Breast epithelium (tissue), 4 donors: ENCODE measurements at regions not wholly inside any gene's neighbourhood (a gene's known extent, or its start where the extent isn't known, plus 50 kb on each side); places are given as distances from the start of the nearest gene placed in this dataset.

Experiments used
- DNase-seq, 2 donors: peaks; one replicate each; pipeline ENCODE4 v3.0.0-alpha.2; 2019; ENCODE audit warnings: low spot score in 2 of 2
- H3K27ac ChIP-seq, 2 donors: fragments of 200-600 bp; sonication (generic) in 1 of 2; one replicate each; pipeline ENCODE4 v1.5.1; 2016 to 2019; ENCODE audit warnings: mild to moderate bottlenecking in 1 of 2
- H3K27me3 ChIP-seq, 2 donors: fragments of 200-600 bp; sonication (generic) in 1 of 2; one replicate each; pipeline versions ENCODE4 v1.5.1 to v1.6.0; 2017 to 2019; ENCODE audit warnings: control low read depth in 1 of 2, mild to moderate bottlenecking in 1 of 2
- H3K36me3 ChIP-seq: fragments of 200-600 bp; one replicate; pipeline ENCODE4 v1.5.1; 2019
- H3K4me1 ChIP-seq, 2 donors: fragments of 200-600 bp; sonication (generic); one replicate each; pipeline ENCODE4 v1.5.1; 2016 to 2019; ENCODE audit warnings: control low read depth in 1 of 2
- H3K4me3 ChIP-seq, 3 donors: fragments of 200-600 bp; sonication (generic); 1 replicate in 2 of 3; 2 replicates in 1 of 3; pipeline ENCODE4 v1.5.1; 2016 to 2019; ENCODE audit warnings: mild to moderate bottlenecking in 3 of 3, moderate library complexity in 2 of 3
- H3K9me3 ChIP-seq, 2 donors: fragments of 200-600 bp; sonication (generic) in 1 of 2; one replicate each; pipeline ENCODE4 v1.5.1; 2016 to 2019; ENCODE audit warnings: control low read depth in 1 of 2
- POLR2A ChIP-seq: fragments of 450-650 bp; IDR thresholded peaks from one replicate; pipeline ENCODE4 v1.6.1; 2016; ENCODE audit warnings: antibody characterized with exemption, mild to moderate bottlenecking, moderate library complexity
- POLR2AphosphoS5 ChIP-seq, 3 donors: sonication (generic); formaldehyde crosslinking; IDR thresholded peaks; one replicate each; pipeline ENCODE4 v1.6.1; 2017; ENCODE audit warnings: antibody characterized with exemption in 3 of 3
- intact Hi-C: fragments of 100-400 bp; cut with DNase I; formaldehyde crosslinking; loops from one replicate; pipeline ENCODE4 v1.15.1; 2023; ENCODE audit warnings: low total_unique reads
- TF ChIP-seq, protein P1 (sequence below), 3 donors: fragments of 450-650 bp; IDR thresholded peaks; one replicate each; pipeline ENCODE4 v1.5.1; 2016 to 2017; ENCODE audit warnings: antibody characterized with exemption in 3 of 3, mild to moderate bottlenecking in 3 of 3, moderate library complexity in 3 of 3

DNA sequence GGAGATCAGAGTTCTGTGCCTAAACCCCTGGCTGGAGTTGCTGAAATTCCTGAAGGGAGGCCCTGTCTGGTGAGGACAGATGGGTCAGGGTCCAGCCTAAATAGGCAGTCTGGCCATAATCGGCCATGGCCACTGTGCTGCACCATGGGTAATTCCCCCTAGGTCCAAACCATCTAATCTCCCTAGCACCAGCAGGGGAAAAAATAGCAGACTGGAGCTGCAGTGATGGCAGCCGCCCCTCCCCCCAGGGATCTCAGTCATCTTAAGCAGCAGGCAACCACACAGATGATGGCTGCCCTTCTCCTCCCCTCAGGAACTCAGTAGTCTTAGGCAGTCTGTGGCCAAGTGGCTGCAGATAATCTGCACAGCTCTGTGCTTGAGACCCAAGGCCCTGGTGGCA lies 68.4 kb upstream of the CD96 start:
- no peaks in the 10 kb centered on the region for H3K36me3 ChIP-seq
- H3K4me1 ChIP-seq = no peaks in the 10 kb centered on the region
- no peak for DNase-seq
- no peak overlapping the region for H3K27ac ChIP-seq
- H3K27me3 ChIP-seq = no peaks in the 10 kb centered on the region
- H3K9me3 ChIP-seq = no peaks in the 10 kb centered on the region
- no peak for TF ChIP-seq POLR2A
- TF ChIP-seq, protein P1, sequence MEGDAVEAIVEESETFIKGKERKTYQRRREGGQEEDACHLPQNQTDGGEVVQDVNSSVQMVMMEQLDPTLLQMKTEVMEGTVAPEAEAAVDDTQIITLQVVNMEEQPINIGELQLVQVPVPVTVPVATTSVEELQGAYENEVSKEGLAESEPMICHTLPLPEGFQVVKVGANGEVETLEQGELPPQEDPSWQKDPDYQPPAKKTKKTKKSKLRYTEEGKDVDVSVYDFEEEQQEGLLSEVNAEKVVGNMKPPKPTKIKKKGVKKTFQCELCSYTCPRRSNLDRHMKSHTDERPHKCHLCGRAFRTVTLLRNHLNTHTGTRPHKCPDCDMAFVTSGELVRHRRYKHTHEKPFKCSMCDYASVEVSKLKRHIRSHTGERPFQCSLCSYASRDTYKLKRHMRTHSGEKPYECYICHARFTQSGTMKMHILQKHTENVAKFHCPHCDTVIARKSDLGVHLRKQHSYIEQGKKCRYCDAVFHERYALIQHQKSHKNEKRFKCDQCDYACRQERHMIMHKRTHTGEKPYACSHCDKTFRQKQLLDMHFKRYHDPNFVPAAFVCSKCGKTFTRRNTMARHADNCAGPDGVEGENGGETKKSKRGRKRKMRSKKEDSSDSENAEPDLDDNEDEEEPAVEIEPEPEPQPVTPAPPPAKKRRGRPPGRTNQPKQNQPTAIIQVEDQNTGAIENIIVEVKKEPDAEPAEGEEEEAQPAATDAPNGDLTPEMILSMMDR (IDR thresholded peaks at IDR 0.05) = no peak
- no peak for TF ChIP-seq POLR2AphosphoS5 (IDR thresholded peaks at IDR 0.05)
- intact Hi-C loops = no loop called here
- H3K4me3 ChIP-seq = no peak overlapping the region

DNA sequence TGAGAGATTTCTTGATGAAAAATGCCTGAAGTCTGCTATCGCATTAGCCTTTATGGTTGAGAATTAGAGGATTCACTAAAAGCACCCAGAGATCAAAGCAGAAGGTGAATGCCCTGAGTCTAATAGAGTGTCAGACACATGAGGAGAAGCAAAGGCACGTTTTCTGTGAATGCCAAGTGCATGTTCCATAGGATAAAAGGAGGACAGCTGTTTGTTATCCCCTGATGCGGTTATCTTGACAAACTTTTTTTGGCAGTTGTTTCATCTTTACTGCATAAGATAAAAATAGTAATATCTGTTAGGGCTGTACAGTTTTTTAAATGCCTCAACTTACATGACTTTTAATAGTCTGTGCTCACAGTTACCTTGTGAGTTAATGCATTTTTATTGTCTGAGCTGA lies 65.3 kb upstream of the CD96 start:
- intact Hi-C loops = no loop called here
- Histone ChIP-seq H3K4me3 (no peak overlapping the region), H3K9me3 (no peaks in the 10 kb centered on the region), H3K27me3 (no peaks in the 10 kb centered on the region), H3K36me3 (no peaks in the 10 kb centered on the region), H3K27ac (no peak overlapping the region), H3K4me1 (no peaks in the 10 kb centered on the region)
- no peak for DNase-seq
- TF ChIP-seq POLR2A (no peak), POLR2AphosphoS5 (IDR thresholded peaks at IDR 0.05) (no peak)
- TF ChIP-seq, protein P1 (IDR thresholded peaks at IDR 0.05) = no peak

DNA sequence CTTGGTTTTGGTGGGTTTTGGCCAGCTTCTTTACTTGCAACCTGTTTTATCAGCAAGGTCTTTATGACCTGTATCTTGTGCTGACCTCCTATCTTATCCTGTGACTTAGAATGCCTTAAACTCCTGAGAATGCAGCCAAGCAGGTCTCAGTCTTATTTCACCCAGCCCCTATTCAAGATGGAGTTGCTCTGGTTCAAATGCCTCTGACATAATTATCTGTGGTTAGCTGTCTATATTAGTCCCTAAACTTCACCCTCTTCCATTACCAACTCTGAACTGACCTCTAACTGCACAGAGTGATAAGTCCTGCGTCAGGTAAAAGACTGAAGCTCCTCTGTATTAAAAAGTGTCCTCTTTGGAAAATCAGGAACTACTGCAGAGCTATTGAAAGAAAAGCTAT lies 61.9 kb upstream of the CD96 start:
- no peak overlapping the region for H3K27ac ChIP-seq
- H3K4me3 ChIP-seq = no peak overlapping the region
- no peak for DNase-seq
- H3K4me1 ChIP-seq = no peaks in the 10 kb centered on the region
- intact Hi-C loops = no loop called here
- H3K9me3 ChIP-seq = no peaks in the 10 kb centered on the region
- TF ChIP-seq, protein P1 (IDR thresholded peaks at IDR 0.05) = no peak
- TF ChIP-seq POLR2AphosphoS5 (IDR thresholded peaks at IDR 0.05) = no peak
- no peak for TF ChIP-seq POLR2A
- H3K27me3 ChIP-seq = no peaks in the 10 kb centered on the region
- H3K36me3 ChIP-seq = no peaks in the 10 kb centered on the region

GRCh38 chr3:111481551-111481950 lies 60.4 kb upstream of the CD96 start:
- Histone ChIP-seq H3K36me3 (no peaks in the 10 kb centered on the region), H3K9me3 (no peaks in the 10 kb centered on the region), H3K4me3 (no peak overlapping the region), H3K4me1 (no peaks in the 10 kb centered on the region), H3K27ac (no peak overlapping the region), H3K27me3 (no peaks in the 10 kb centered on the region)
- intact Hi-C loops = no loop called here
- TF ChIP-seq, protein P1 (IDR thresholded peaks at IDR 0.05) = no peak
- TF ChIP-seq POLR2A (no peak), POLR2AphosphoS5 (IDR thresholded peaks at IDR 0.05) (no peak)
- no peak for DNase-seq

DNA sequence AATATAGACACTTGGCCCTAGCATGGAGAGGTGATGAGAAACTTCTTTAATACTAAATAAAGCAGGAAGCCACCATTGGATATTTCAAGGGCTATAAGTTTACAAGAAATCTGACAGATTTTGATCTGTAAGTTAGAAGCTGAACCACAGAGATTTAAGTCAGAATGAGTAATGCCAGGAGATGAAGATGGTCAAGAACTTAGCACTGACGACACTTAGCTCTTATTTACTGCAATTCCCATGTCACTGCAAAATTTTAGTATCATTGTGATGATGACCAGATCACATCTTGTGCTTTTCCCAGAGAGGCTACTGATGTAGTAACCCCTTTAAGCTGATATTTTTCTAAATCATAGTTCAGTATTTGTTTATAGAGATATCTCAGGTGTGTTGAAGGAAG lies 59.4 kb upstream of the CD96 start:
- DNase-seq = no peak

More for the DNA sequence above, 59.4 kb upstream of the CD96 start:
- intact Hi-C loops = no loop called here
- no peak overlapping the region for H3K27ac ChIP-seq
- H3K9me3 ChIP-seq = no peaks in the 10 kb centered on the region
- TF ChIP-seq POLR2AphosphoS5 (IDR thresholded peaks at IDR 0.05) = no peak
- TF ChIP-seq, protein P1 (IDR thresholded peaks at IDR 0.05) = no peak
- TF ChIP-seq POLR2A = no peak
- no peaks in the 10 kb centered on the region for H3K36me3 ChIP-seq
- H3K27me3 ChIP-seq = no peaks in the 10 kb centered on the region
- no peak overlapping the region for H3K4me3 ChIP-seq
- H3K4me1 ChIP-seq = no peaks in the 10 kb centered on the region
